Progenitor cell of endocrine pancreas (in vitro differentiated cells): ENCODE measurements at regions not wholly inside any gene's neighbourhood (a gene's known extent, or its start where the extent isn't known, plus 50 kb on each side); places are given as distances from the start of the nearest gene placed in this dataset.
A peak's percentile ranks its signal among the peaks of the same experiment; 100 is the strongest.

Source experiments
- DNase-seq: peaks from one replicate; pipeline ENCODE4 v3.0.0; 2021; ENCODE audit warnings: low spot score; ENCODE audit not compliant: unreplicated experiment
- H3K27ac Mint-ChIP-seq: 2 replicates; pipeline ENCODE4 v1.8.0; 2021; ENCODE audit warnings: mild to moderate bottlenecking, moderate library complexity, mixed read lengths
- H3K27me3 Mint-ChIP-seq: 2 replicates; pipeline ENCODE4 v1.8.0; 2021; ENCODE audit warnings: mixed read lengths
- H3K36me3 Mint-ChIP-seq: 2 replicates; pipeline ENCODE4 v1.8.0; 2022; ENCODE audit warnings: mixed read lengths; ENCODE audit not compliant: insufficient read depth
- H3K4me1 Mint-ChIP-seq: 2 replicates; pipeline ENCODE4 v1.8.0; 2021; ENCODE audit warnings: low read depth, mixed read lengths
- H3K4me3 Mint-ChIP-seq: 2 replicates; pipeline ENCODE4 v1.8.0; 2021; ENCODE audit warnings: low read depth, mild to moderate bottlenecking, moderate library complexity, mixed read lengths
- H3K9me3 Mint-ChIP-seq: 2 replicates; pipeline ENCODE4 v1.8.0; 2021; ENCODE audit warnings: low read depth, mixed read lengths
- TF ChIP-seq, protein P1 (sequence below): fragments of 200-600 bp; sonication (generic); IDR thresholded peaks from one replicate; pipeline ENCODE4 v1.5.0; 2021; ENCODE audit warnings: antibody characterized with exemption, mild to moderate bottlenecking; ENCODE audit not compliant: unreplicated experiment

DNA sequence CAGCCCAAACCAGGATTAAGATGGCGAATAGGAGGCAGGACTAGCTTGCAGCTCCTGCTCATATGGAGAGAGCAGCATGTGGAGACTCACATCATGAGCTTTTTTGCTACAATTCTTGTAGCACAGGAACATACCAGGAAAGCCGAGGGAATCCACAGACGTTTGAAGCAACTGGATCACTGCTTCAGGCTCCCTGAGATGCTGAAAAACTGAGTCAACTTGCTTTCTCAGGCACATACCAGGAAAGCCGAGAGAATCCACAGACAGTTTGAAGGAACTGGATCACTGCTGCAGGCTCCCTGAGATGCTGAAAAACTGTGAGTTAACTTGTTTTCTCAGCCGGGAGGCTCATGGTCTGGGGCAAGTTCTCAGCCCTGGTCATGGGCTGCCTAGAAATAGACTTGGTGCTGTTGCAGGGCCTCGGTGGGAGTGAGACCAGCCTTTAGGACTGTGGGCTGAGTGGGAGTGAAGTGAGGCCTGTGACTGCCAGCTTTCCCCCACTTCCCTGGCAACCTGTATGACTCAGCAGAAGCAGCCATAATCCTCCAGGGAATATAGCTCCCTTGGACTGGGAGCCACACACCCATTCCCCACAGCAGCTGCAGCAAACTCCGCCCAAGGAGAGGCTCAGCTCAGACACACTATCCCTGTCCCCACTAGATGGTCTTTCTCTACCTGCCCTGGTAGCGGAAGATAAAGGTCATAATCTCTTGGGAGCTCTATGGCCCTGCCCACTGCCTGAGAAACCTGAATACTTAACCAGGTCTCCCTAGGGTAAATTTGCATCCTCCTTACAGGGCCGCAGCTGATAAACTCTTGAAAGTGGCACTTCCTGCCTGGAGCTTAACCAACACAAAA, 51.9 kb upstream of the PFN2 start:
- TF ChIP-seq, protein P1, sequence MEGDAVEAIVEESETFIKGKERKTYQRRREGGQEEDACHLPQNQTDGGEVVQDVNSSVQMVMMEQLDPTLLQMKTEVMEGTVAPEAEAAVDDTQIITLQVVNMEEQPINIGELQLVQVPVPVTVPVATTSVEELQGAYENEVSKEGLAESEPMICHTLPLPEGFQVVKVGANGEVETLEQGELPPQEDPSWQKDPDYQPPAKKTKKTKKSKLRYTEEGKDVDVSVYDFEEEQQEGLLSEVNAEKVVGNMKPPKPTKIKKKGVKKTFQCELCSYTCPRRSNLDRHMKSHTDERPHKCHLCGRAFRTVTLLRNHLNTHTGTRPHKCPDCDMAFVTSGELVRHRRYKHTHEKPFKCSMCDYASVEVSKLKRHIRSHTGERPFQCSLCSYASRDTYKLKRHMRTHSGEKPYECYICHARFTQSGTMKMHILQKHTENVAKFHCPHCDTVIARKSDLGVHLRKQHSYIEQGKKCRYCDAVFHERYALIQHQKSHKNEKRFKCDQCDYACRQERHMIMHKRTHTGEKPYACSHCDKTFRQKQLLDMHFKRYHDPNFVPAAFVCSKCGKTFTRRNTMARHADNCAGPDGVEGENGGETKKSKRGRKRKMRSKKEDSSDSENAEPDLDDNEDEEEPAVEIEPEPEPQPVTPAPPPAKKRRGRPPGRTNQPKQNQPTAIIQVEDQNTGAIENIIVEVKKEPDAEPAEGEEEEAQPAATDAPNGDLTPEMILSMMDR: no peak
- Mint-ChIP-seq H3K27me3 (no peaks in the 10 kb centered on the region), H3K4me3 (no peak overlapping the region), H3K9me3 (peaks cover 26% of the 10 kb centered on the region), H3K27ac (peak overlapping the region; percentile 2), H3K36me3 (peaks cover 2% of the 10 kb centered on the region), H3K4me1 (peaks cover 2% of the 10 kb centered on the region)
- DNase-seq: no peak

DNA sequence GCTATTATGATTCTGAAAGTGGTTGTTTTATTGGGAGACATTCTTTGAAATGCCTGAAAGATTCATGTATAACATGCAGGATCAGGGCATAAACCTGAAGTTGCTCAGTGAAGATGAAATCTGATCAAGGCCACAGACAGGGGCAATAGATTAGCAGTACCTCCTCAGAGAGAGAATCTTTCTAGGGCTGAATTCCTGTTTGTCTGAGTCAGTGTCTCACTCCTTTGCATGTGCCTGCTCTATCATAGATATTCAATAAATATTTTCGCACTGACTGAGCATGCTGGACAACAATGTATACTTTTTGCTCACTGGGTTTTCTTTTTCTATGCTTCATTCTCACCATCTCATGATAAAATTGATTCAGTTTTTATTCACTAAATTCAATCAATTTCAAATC, 49.8 kb upstream of the PFN2 start:
- Mint-ChIP-seq H3K4me3 (no peak overlapping the region), H3K36me3 (peaks cover 2% of the 10 kb centered on the region), H3K9me3 (peaks cover 11% of the 10 kb centered on the region), H3K27ac (no peak overlapping the region), H3K4me1 (peaks cover 2% of the 10 kb centered on the region), H3K27me3 (no peaks in the 10 kb centered on the region)
- no peak for DNase-seq
- TF ChIP-seq, protein P1: no peak
